Stomach (tissue), 8 donors: ENCODE measurements at regions not wholly inside any gene's neighbourhood (a gene's known extent, or its start where the extent isn't known, plus 50 kb on each side); places are given as distances from the start of the nearest gene placed in this dataset.

ENCODE experiments used
- DNase-seq, 2 donors: peaks; one replicate each; pipeline versions ENCODE4 v3.0.0 to v3.0.0-alpha.2; 2013 to 2019
- H3K27ac ChIP-seq, 5 donors: fragments of 200-600 bp in 4 of 5; sonication (generic) in 4 of 5; one replicate each; pipeline ENCODE4 v1.5.1; 2013 to 2019; ENCODE audit warnings: mild to moderate bottlenecking in 1 of 5, moderate library complexity in 1 of 5
- H3K27me3 ChIP-seq, 3 donors: fragments of 200-600 bp; sonication (generic); one replicate each; pipeline ENCODE4 v1.5.1; 2017 to 2019; ENCODE audit warnings: mixed run types in 1 of 3
- H3K36me3 ChIP-seq, 4 donors: fragments of 200-600 bp; sonication (generic); 1 replicate in 3 of 4; 2 replicates in 1 of 4; pipeline ENCODE4 v1.5.1; 2016 to 2019
- H3K4me1 ChIP-seq, 4 donors: fragments of 200-600 bp; sonication (generic); one replicate each; pipeline ENCODE4 v1.5.1; 2016 to 2019
- H3K4me3 ChIP-seq, 4 donors: fragments of 200-600 bp; sonication (generic) in 3 of 4; one replicate each; pipeline ENCODE4 v1.5.1; 2016 to 2019; ENCODE audit warnings: mild to moderate bottlenecking in 1 of 4
- H3K9me3 ChIP-seq, 4 donors: fragments of 200-600 bp; sonication (generic); one replicate each; pipeline ENCODE4 v1.5.1; 2016 to 2019
- EP300 ChIP-seq: sonication (generic); formaldehyde crosslinking; IDR thresholded peaks from one replicate; pipeline ENCODE4 v1.6.1; 2017; ENCODE audit warnings: antibody characterized with exemption
- POLR2A ChIP-seq, 4 donors: fragments of 450-650 bp; IDR thresholded peaks; one replicate each; pipeline ENCODE4 v1.6.1; 2016; ENCODE audit warnings: antibody characterized with exemption in 4 of 4, control low read depth in 2 of 4, mild to moderate bottlenecking in 1 of 4, moderate library complexity in 1 of 4
- POLR2AphosphoS5 ChIP-seq, 3 donors: sonication (generic); formaldehyde crosslinking; IDR thresholded peaks; one replicate each; pipeline ENCODE4 v1.6.1; 2016; ENCODE audit warnings: antibody characterized with exemption in 3 of 3
- WGBS, 5 donors: extraction: QIAGEN DNeasy Blood & Tissue Kit in 3 of 5; methylation state at CpG; one replicate each; pipeline versions ENCODE4 v1.1.5 to v1.1.7; 2013 to 2018; 5-methylcytosine and 5-hydroxymethylcytosine counted together
- intact Hi-C: fragments of 100-400 bp; cut with DNase I; formaldehyde crosslinking; loops from one replicate; pipeline ENCODE4 v1.15.1; 2023; ENCODE audit warnings: low total_unique reads
- TF ChIP-seq, protein P1 (sequence below), 7 experiments: fragments of 450-650 bp in 4 of 7; fragments of 200-600 bp in 3 of 7; sonication (generic) in 3 of 7; IDR thresholded peaks; one replicate each; pipeline ENCODE4 v1.5.1; 2016 to 2019; ENCODE audit warnings: antibody characterized with exemption in 7 of 7, control low read depth in 2 of 7, mild to moderate bottlenecking in 1 of 7
- donor health status: healthy with polysubstance abuse.
- donor health status: Bipolar disorder and iron deficiency.
- donor health status: healthy.

DNA sequence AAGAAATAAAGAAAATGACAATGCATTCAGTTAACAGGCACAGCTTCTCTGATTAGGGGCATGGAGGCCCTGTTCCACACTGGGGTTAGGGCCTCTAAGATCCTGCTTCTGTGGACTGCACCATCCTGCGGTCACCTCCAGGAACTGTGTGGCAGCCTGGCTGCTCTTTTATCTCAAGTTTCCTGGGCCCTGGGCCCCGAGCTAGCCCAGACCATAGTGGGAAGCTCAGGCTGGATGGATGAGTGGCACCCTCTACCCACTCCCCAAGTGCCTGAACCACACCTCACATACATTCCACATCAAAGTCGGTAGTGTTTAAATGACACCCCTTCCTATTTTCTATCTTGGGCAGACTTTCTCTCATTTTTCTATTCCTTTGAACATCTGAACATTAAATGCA lies 461.5 kb upstream of the MKI67 start:
- H3K9me3 ChIP-seq: peaks cover 0 to 4% (median 0%) of the 10 kb centered on the region in 4 donors
- H3K36me3 ChIP-seq: no peaks in the 10 kb centered on the region
- no peak for DNase-seq
- intact Hi-C loops: no loop called here
- no peak overlapping the region for H3K4me3 ChIP-seq
- 81 to 91% (median 87%) methylated on average over 3 of the region's 3 CpGs for WGBS, 5 donors
- H3K27me3 ChIP-seq: no peaks in the 10 kb centered on the region
- no peak overlapping the region for H3K27ac ChIP-seq
- no peaks in the 10 kb centered on the region for H3K4me1 ChIP-seq
- TF ChIP-seq POLR2A (IDR thresholded peaks at IDR 0.05) (no peak), EP300 (no peak), POLR2AphosphoS5 (IDR thresholded peaks at IDR 0.05) (no peak)
- TF ChIP-seq, protein P1, sequence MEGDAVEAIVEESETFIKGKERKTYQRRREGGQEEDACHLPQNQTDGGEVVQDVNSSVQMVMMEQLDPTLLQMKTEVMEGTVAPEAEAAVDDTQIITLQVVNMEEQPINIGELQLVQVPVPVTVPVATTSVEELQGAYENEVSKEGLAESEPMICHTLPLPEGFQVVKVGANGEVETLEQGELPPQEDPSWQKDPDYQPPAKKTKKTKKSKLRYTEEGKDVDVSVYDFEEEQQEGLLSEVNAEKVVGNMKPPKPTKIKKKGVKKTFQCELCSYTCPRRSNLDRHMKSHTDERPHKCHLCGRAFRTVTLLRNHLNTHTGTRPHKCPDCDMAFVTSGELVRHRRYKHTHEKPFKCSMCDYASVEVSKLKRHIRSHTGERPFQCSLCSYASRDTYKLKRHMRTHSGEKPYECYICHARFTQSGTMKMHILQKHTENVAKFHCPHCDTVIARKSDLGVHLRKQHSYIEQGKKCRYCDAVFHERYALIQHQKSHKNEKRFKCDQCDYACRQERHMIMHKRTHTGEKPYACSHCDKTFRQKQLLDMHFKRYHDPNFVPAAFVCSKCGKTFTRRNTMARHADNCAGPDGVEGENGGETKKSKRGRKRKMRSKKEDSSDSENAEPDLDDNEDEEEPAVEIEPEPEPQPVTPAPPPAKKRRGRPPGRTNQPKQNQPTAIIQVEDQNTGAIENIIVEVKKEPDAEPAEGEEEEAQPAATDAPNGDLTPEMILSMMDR (IDR thresholded peaks at IDR 0.05): no peak

DNA sequence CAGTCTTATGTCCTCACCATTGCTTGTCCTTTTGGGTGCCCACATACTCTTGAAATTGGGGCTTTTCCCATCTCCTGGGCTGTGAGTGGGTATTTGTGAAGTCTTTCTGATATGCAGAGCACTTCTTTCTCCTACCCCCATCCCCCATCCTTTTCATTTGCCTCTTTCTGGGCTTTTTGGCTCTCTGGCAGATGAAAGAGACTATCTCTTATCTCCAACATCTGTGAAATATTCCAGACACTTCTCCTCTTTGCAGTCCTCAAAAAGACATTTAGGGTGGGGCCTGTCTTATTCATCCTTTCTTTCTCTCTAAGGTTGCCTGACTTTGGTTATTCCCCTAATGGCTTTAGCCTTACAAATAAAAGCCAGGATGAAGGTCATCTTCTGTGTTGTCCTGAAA lies 462.2 kb upstream of the MKI67 start:
- H3K4me1 ChIP-seq: no peaks in the 10 kb centered on the region
- no peak for DNase-seq
- H3K36me3 ChIP-seq: no peaks in the 10 kb centered on the region
- TF ChIP-seq, protein P1 (IDR thresholded peaks at IDR 0.05): no peak
- TF ChIP-seq EP300 (no peak), POLR2AphosphoS5 (IDR thresholded peaks at IDR 0.05) (no peak)
- H3K27ac ChIP-seq: no peak overlapping the region
- H3K9me3 ChIP-seq: peaks cover 0 to 4% (median 0%) of the 10 kb centered on the region in 4 donors
- intact Hi-C loops: no loop called here
- H3K4me3 ChIP-seq: no peak overlapping the region
- no peaks in the 10 kb centered on the region for H3K27me3 ChIP-seq

DNA sequence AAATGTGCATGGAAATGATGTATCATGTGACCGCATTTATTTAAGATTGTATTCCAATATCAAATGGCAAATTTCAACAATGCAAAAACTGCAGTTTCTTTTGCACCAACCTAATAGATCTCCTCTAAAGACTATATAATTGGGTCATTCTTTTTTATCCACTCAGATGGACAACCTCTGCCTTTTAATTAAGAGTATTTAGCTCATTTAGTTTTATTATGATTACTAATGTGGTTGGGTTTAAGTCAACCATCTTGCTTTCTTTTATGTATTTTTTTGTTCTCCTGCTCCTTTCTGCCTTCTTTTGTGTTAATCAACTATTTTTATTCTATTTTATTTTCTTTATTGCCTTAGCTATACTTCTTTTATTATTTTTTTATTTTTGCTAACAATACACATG lies 468.5 kb upstream of the MKI67 start:
- no peaks in the 10 kb centered on the region for H3K9me3 ChIP-seq
- H3K4me1 ChIP-seq: peaks cover 0 to 9% (median under 1%) of the 10 kb centered on the region in 4 donors
- no peaks in the 10 kb centered on the region for H3K36me3 ChIP-seq
- H3K4me3 ChIP-seq: no peak overlapping the region
- intact Hi-C loops: no loop called here
- no peak overlapping the region for H3K27ac ChIP-seq
- DNase-seq: no peak
- 97 to 100% (median 97%) methylated on average over 1 of the region's 1 CpG for WGBS, 5 donors
- H3K27me3 ChIP-seq: no peaks in the 10 kb centered on the region
- TF ChIP-seq EP300 (no peak), POLR2A (IDR thresholded peaks at IDR 0.05) (no peak), POLR2AphosphoS5 (IDR thresholded peaks at IDR 0.05) (no peak)
- TF ChIP-seq, protein P1 (IDR thresholded peaks at IDR 0.05): no peak

DNA sequence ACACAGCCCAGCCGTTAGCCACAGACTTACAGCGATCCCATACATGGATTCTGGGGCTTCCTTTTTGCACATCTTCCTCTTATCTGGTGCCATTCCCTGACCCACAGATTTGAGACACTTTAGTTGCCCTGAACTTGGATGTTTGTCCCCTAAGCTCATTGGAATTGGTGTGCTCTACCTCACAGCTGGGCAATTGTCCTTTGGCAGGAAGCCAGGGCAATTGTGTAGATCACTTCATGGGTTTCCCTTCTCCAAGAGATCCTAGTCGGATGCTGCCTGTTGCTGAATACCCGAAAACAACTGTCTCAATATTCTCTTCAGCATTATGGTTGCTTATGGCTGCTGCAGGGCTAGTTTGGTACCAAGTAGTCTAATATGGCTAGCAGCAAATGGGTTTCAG lies 470.7 kb upstream of the MKI67 start:
- H3K9me3 ChIP-seq: no peaks in the 10 kb centered on the region
- no peaks in the 10 kb centered on the region for H3K36me3 ChIP-seq
- DNase-seq: no peak
- no peak overlapping the region for H3K4me3 ChIP-seq
- intact Hi-C loops: no loop called here
- H3K4me1 ChIP-seq: peaks cover 0 to 9% (median 2%) of the 10 kb centered on the region in 4 donors
- no peak overlapping the region for H3K27ac ChIP-seq
- TF ChIP-seq POLR2AphosphoS5 (IDR thresholded peaks at IDR 0.05) (no peak), EP300 (no peak), POLR2A (IDR thresholded peaks at IDR 0.05) (no peak)
- TF ChIP-seq, protein P1 (IDR thresholded peaks at IDR 0.05): no peak
- 80 to 96% (median 86%) methylated on average over 4 of the region's 4 CpGs for WGBS, 5 donors
- no peaks in the 10 kb centered on the region for H3K27me3 ChIP-seq
